ENCODE measurements at regions not wholly inside any gene's neighbourhood (a gene's known extent, or its start where the extent isn't known, plus 50 kb on each side); places are given as distances from the start of the nearest gene placed in this dataset.

DNA sequence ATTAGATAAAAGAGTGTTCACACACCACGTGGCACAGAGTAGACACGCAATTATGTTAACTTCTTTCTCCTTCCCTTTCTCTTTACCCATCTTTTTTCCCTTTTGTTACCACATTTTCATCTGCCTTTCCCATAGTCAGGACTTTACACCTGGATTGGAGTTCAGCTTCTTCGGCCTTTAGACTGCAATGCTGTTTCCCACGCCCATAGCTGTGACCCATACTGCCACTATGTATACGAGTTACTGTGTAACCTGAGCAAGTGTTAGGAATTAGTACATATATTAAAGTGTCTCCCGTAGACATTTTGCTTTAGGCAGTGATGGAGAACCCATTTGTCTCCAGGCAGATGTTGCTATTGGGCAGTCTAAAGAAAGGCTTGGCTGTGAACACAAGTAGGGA is 143.6 kb upstream of the SLC28A3 start:
- no peaks in the 10 kb centered on the region for H3K79me2 ChIP-seq (ENCODE audit: control insufficient read depth, insufficient read depth, low read length, unreplicated experiment)
- no peak overlapping the region for H2AFZ ChIP-seq (ENCODE audit: low read length, unreplicated experiment)
- no peak overlapping the region for H3K27ac ChIP-seq (ENCODE audit: low read depth, low read length)
- H3K36me3 ChIP-seq (ENCODE audit: insufficient read depth, low read length) = no peaks in the 10 kb centered on the region
- H3K4me3 ChIP-seq (ENCODE audit: low read depth, low read length) = no peak overlapping the region
- no peaks in the 10 kb centered on the region for H3K4me1 ChIP-seq (ENCODE audit: control insufficient read depth, insufficient read depth, low read length, unreplicated experiment)
- H3K27me3 ChIP-seq (ENCODE audit: insufficient read depth, low read length) = no peaks in the 10 kb centered on the region

DNA sequence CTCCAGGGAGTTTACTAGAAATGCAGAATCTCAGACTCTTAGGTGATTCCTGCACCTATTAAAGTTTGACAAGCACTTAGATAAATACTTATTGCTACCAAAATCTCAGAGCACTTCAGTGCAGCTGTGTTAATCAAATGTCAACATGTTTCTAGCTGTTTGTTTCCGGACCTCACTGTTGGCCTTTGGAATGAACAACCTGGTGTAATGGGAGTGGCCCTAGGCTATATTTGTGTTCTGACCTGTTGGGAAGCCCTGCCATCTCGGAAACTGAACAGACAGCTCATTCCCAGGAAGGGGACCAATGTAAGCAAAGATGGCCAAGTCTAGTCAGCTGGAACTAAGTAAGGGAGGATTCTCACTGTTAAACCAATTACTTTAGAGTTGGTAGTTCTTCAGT is 145.0 kb upstream of the SLC28A3 start:
- no peaks in the 10 kb centered on the region for H3K27me3 ChIP-seq (ENCODE audit: insufficient read depth, low read length)
- H3K36me3 ChIP-seq (ENCODE audit: insufficient read depth, low read length) = no peaks in the 10 kb centered on the region
- no peak overlapping the region for H2AFZ ChIP-seq (ENCODE audit: low read length, unreplicated experiment)
- H3K4me1 ChIP-seq (ENCODE audit: control insufficient read depth, insufficient read depth, low read length, unreplicated experiment) = no peaks in the 10 kb centered on the region
- H3K4me3 ChIP-seq (ENCODE audit: low read depth, low read length) = no peak overlapping the region
- no peaks in the 10 kb centered on the region for H3K79me2 ChIP-seq (ENCODE audit: control insufficient read depth, insufficient read depth, low read length, unreplicated experiment)
- no peak overlapping the region for H3K27ac ChIP-seq (ENCODE audit: low read depth, low read length)

DNA sequence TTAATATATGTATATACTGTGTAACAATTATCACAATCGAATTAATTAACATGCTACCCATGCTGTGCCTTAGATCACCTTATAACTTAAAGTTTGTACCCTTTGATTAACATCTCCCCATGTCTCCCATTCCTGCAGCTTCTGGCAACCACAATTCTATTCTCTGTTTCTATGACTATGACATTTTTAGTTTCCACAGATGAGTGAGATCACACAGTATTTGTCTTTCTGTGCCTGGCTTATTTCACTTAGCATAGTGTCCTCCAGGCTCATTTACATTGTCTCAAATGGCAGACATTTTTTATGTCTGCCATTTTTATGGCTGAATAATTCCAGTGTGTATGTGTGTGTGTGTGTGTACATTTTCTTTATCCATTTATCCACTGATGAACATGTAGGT is 146.1 kb upstream of the SLC28A3 start:
- no peak overlapping the region for H3K4me3 ChIP-seq (ENCODE audit: low read depth, low read length)
- no peak overlapping the region for H2AFZ ChIP-seq (ENCODE audit: low read length, unreplicated experiment)
- H3K27ac ChIP-seq (ENCODE audit: low read depth, low read length) = no peak overlapping the region
- H3K36me3 ChIP-seq (ENCODE audit: insufficient read depth, low read length) = no peaks in the 10 kb centered on the region
- H3K4me1 ChIP-seq (ENCODE audit: control insufficient read depth, insufficient read depth, low read length, unreplicated experiment) = no peaks in the 10 kb centered on the region
- no peaks in the 10 kb centered on the region for H3K79me2 ChIP-seq (ENCODE audit: control insufficient read depth, insufficient read depth, low read length, unreplicated experiment)
- H3K27me3 ChIP-seq (ENCODE audit: insufficient read depth, low read length) = no peaks in the 10 kb centered on the region

DNA sequence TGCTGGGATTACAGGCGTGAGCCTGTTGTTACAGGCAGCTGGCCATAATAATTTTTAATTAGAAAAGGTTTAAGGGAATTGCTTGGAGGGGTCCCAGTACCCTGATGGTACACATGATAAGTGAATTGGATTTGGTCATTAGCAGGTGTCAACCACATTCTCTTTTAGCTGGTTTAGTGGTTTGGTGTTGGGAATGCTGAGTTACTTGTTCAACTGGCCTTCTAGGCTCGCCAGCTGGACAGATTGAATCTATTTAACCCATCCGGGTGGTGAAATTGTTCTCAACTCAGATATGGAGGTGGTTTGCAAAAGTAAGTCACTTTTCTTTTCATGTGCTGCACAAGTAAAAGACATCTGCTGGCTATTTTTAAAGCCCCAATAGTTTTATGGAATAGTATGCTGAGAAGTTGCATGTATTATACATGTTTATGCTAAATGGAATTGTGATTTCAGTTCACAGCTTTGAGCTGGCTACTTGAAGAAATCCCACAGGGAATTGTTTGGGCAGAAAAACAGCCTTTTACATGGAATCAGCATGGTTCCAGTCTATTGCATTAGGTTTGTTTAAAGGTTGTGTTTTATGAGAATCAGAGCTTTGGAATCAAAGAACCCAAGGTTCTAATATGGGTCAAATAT is 149.8 kb upstream of the SLC28A3 start:
- H3K79me2 ChIP-seq (ENCODE audit: control insufficient read depth, insufficient read depth, low read length, unreplicated experiment) = no peaks in the 10 kb centered on the region
- no peaks in the 10 kb centered on the region for H3K4me1 ChIP-seq (ENCODE audit: control insufficient read depth, insufficient read depth, low read length, unreplicated experiment)
- H3K27me3 ChIP-seq (ENCODE audit: insufficient read depth, low read length) = no peaks in the 10 kb centered on the region
- no peak overlapping the region for H3K4me3 ChIP-seq (ENCODE audit: low read depth, low read length)
- H2AFZ ChIP-seq (ENCODE audit: low read length, unreplicated experiment) = no peak overlapping the region
- H3K27ac ChIP-seq (ENCODE audit: low read depth, low read length) = no peak overlapping the region
- H3K36me3 ChIP-seq (ENCODE audit: insufficient read depth, low read length) = no peaks in the 10 kb centered on the region

DNA sequence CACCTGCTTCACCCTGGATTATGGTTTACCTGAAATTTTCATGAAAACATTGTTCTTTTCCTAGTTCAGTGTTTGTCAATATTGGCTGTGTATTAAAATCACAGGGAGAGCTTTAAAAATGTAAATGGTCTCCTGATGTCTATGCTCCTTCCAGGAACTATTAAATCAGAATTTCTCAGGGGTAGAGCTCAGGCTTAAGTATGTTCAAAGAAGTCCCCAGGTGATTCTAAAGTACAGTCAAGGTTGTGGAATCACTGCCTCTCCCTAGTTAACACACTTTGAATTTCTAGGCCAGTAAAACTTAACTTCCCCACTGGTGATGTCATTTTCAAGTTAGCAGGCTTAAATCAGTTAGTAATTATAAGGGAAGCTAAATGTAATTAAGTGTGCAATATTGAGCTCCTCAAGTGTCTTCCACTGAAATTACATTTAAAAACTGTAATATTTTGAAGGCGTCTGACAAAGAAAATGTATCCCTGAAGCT is 150.3 kb upstream of the SLC28A3 start:
- Histone ChIP-seq H3K4me1 (ENCODE audit: control insufficient read depth, insufficient read depth, low read length, unreplicated experiment) (no peaks in the 10 kb centered on the region), H3K27me3 (ENCODE audit: insufficient read depth, low read length) (no peaks in the 10 kb centered on the region), H3K79me2 (ENCODE audit: control insufficient read depth, insufficient read depth, low read length, unreplicated experiment) (no peaks in the 10 kb centered on the region), H3K36me3 (ENCODE audit: insufficient read depth, low read length) (no peaks in the 10 kb centered on the region), H3K4me3 (ENCODE audit: low read depth, low read length) (no peak overlapping the region), H3K27ac (ENCODE audit: low read depth, low read length) (no peak overlapping the region), H2AFZ (ENCODE audit: low read length, unreplicated experiment) (no peak overlapping the region)

DNA sequence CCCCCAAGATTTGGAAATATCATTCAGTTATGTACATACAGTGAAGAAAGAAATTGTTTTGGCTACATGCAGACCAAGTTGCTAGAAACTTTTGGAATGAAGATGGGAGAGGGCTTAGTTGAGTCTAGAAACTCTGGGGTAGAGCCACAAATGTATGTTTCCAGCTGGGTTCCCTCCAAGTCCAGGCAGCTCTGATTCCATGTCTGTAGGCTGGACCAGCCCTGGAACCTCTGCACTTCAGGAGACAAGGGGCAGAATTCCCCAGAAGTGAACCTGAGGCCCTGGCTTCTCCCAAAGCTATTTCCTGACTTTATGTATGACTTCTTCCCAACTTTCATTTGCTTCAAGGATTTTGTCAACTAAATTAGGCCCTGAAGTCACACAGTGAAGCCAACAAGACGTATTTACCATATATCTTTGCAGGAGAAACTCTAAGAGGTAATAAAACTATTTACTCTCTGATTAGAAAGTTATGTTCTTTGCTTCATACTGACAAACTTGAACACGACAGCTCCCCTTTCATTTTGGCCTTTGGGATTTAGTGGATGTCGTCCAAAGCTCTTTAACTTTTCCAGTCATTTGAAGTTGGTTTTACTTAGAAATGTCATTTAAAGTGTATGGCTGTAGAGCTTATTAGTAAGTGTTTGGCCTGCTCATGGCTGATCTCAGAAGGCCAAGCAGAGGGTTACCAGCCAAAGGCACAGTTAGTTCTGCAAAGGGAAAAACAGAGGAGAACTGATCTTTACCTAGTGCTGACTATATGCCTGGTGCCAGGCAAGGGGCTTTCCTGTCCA is 152.0 kb upstream of the SLC28A3 start:
- H3K36me3 ChIP-seq (ENCODE audit: insufficient read depth, low read length) = no peaks in the 10 kb centered on the region
- no peak overlapping the region for H3K27ac ChIP-seq (ENCODE audit: low read depth, low read length)
- H3K27me3 ChIP-seq (ENCODE audit: insufficient read depth, low read length) = no peaks in the 10 kb centered on the region
- no peaks in the 10 kb centered on the region for H3K4me1 ChIP-seq (ENCODE audit: control insufficient read depth, insufficient read depth, low read length, unreplicated experiment)
- H3K79me2 ChIP-seq (ENCODE audit: control insufficient read depth, insufficient read depth, low read length, unreplicated experiment) = no peaks in the 10 kb centered on the region
- H2AFZ ChIP-seq (ENCODE audit: low read length, unreplicated experiment) = no peak overlapping the region
- no peak overlapping the region for H3K4me3 ChIP-seq (ENCODE audit: low read depth, low read length)

DNA sequence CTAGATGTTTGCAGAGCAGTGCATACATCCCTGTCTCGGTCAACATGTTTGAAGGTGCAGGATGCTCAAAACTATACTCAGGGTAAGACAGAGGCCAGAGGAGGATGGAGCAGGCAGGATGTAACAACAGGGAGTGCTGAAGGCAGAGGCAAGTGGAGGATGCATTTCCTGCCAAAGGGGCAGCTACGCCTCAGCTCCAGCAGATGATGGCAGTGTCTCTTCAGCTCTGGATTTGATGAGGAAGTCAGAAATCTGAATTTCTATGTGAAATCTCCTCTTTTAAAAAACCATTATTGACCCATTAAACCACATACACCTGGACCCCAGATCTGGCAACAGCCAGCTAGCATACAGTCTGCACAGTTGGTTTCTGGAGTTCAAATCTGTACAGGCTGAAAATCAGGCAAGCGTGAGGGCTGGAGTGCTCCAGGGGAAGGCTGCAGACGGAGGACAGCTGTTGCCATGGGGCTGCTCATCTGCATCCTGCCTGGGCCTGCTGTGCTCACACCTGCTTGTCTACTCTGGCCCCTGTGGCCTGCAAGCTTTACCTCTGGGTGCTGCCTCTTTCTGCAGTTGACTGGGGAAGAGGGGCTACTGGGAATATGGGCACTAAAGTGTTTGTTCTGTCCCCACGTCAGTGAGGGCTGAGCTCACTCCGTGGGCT is 152.9 kb upstream of the SLC28A3 start:
- Histone ChIP-seq H3K27ac (ENCODE audit: low read depth, low read length) (no peak overlapping the region), H3K27me3 (ENCODE audit: insufficient read depth, low read length) (no peaks in the 10 kb centered on the region), H3K4me1 (ENCODE audit: control insufficient read depth, insufficient read depth, low read length, unreplicated experiment) (no peaks in the 10 kb centered on the region), H3K4me3 (ENCODE audit: low read depth, low read length) (no peak overlapping the region), H2AFZ (ENCODE audit: low read length, unreplicated experiment) (no peak overlapping the region), H3K79me2 (ENCODE audit: control insufficient read depth, insufficient read depth, low read length, unreplicated experiment) (no peaks in the 10 kb centered on the region), H3K36me3 (ENCODE audit: insufficient read depth, low read length) (no peaks in the 10 kb centered on the region)

DNA sequence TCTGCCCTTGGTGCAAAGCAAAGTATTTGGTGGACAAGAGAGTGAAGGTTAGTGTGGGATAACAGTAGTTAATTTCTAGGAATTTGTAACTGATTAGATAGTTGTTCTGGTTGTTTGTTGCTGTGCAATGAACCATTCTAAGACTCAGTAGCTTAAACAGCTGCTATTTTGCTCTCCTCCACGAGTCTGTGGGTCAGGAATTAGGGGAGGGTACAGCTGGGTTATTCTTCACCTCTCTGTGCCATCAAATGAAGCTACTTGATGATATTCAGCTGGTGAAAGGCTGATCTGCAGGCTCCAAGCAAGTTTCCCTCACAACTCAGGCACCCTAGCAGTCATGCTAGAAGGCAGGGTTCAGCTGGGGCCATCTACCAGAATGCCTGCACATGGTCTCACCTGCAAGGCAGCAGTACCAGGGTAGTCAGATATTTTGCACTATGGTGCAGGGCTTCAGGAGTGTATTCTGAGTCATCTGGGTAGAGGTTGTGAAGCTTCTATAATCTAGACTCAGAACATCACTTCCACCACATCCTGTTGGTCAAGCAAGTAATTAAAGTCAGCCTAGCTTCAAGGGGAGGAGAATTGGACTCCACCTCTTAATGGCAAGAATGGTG is 159.5 kb upstream of the SLC28A3 start:
- H3K79me2 ChIP-seq (ENCODE audit: control insufficient read depth, insufficient read depth, low read length, unreplicated experiment) = no peaks in the 10 kb centered on the region
- no peaks in the 10 kb centered on the region for H3K4me1 ChIP-seq (ENCODE audit: control insufficient read depth, insufficient read depth, low read length, unreplicated experiment)
- H3K27ac ChIP-seq (ENCODE audit: low read depth, low read length) = no peak overlapping the region
- H3K27me3 ChIP-seq (ENCODE audit: insufficient read depth, low read length) = no peaks in the 10 kb centered on the region
- no peaks in the 10 kb centered on the region for H3K36me3 ChIP-seq (ENCODE audit: insufficient read depth, low read length)
- no peak overlapping the region for H3K4me3 ChIP-seq (ENCODE audit: low read depth, low read length)
- H2AFZ ChIP-seq (ENCODE audit: low read length, unreplicated experiment) = no peak overlapping the region

DNA sequence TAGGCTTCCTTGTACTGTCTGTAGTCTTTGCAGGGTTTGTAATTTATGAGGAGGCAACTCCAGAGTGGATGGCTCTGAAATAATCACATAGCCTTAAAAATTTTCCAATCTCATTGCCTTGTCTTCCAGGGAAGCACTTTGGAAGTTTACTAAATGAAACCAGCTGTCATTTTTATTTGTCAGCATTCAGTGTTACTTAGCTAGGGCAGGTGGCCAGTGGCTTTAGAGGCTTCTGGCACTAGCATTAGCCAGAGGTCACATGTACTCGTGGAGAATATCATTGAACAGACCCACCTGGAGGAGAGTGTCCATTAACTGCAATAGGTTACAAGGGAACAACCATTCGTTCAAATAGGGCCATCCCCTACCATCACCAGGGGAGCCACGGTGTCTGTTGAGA is 160.3 kb upstream of the SLC28A3 start:
- no peaks in the 10 kb centered on the region for H3K27me3 ChIP-seq (ENCODE audit: insufficient read depth, low read length)
- no peaks in the 10 kb centered on the region for H3K36me3 ChIP-seq (ENCODE audit: insufficient read depth, low read length)
- no peak overlapping the region for H3K4me3 ChIP-seq (ENCODE audit: low read depth, low read length)
- H3K27ac ChIP-seq (ENCODE audit: low read depth, low read length) = no peak overlapping the region
- no peaks in the 10 kb centered on the region for H3K79me2 ChIP-seq (ENCODE audit: control insufficient read depth, insufficient read depth, low read length, unreplicated experiment)
- H3K4me1 ChIP-seq (ENCODE audit: control insufficient read depth, insufficient read depth, low read length, unreplicated experiment) = no peaks in the 10 kb centered on the region
- H2AFZ ChIP-seq (ENCODE audit: low read length, unreplicated experiment) = no peak overlapping the region

DNA sequence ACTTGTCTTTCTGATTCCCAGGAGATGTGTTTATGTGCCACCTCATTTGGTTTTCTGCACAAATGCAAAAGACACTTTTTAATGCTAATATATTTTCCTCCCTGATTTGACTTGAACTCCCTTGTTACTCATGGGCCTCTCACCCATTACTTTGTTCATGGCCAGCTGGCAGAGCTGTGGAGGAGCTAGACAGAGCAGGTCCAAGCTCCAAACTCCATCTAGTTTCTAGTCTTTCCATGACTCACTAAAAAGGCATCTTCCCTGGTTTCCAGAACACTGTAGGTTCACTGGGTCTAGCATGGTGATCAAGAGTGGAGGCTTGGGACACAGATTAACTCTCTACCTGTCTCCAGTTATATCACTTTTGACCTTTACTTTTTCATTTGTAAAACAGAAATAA is 161.0 kb upstream of the SLC28A3 start:
- no peaks in the 10 kb centered on the region for H3K79me2 ChIP-seq (ENCODE audit: control insufficient read depth, insufficient read depth, low read length, unreplicated experiment)
- no peaks in the 10 kb centered on the region for H3K36me3 ChIP-seq (ENCODE audit: insufficient read depth, low read length)
- H3K27me3 ChIP-seq (ENCODE audit: insufficient read depth, low read length) = no peaks in the 10 kb centered on the region
- no peak overlapping the region for H3K4me3 ChIP-seq (ENCODE audit: low read depth, low read length)
- no peaks in the 10 kb centered on the region for H3K4me1 ChIP-seq (ENCODE audit: control insufficient read depth, insufficient read depth, low read length, unreplicated experiment)
- no peak overlapping the region for H2AFZ ChIP-seq (ENCODE audit: low read length, unreplicated experiment)
- H3K27ac ChIP-seq (ENCODE audit: low read depth, low read length) = no peak overlapping the region
